ENCODE measurements at regions not wholly inside any gene's neighbourhood (a gene's known extent, or its start where the extent isn't known, plus 50 kb on each side); places are given as distances from the start of the nearest gene placed in this dataset.

GRCh38 chr16:73233329-73233765, 185.4 kb upstream of the ZFHX3 start:
- DNase-seq: no peak

- DNase-seq: peak; percentile 57 to 78
These were observed 184.8 kb upstream of the ZFHX3 start for GRCh38 chr16:73232555-73233328.

GRCh38 chr16:73231944-73232554, 184.1 kb upstream of the ZFHX3 start:
- DNase-seq: no peak

- DNase-seq: no peak
These were observed 183.5 kb upstream of the ZFHX3 start for GRCh38 chr16:73231379-73231778.

- DNase-seq: no peak
These were observed 182.7 kb upstream of the ZFHX3 start for GRCh38 chr16:73230651-73231050.

- no peak for DNase-seq
These were observed 180.7 kb upstream of the ZFHX3 start for GRCh38 chr16:73228649-73229048.

GRCh38 chr16:73226675-73227074, 178.7 kb upstream of the ZFHX3 start:
- no peak for DNase-seq

- no peak for DNase-seq
These were observed 178.1 kb upstream of the ZFHX3 start for GRCh38 chr16:73225983-73226382.

GRCh38 chr16:73220836-73221235, 172.9 kb upstream of the ZFHX3 start:
- DNase-seq: no peak

GRCh38 chr16:73219176-73219575, 171.2 kb upstream of the ZFHX3 start:
- no peak for DNase-seq

GRCh38 chr16:73217654-73218053, 169.7 kb upstream of the ZFHX3 start:
- no peak for DNase-seq

GRCh38 chr16:73216932-73217331, 169.0 kb upstream of the ZFHX3 start:
- peak in 1 of 2 experiments; percentile 73 for DNase-seq

GRCh38 chr16:73215678-73216377, 167.9 kb upstream of the ZFHX3 start:
- no peak for DNase-seq

- no peak for DNase-seq
These were observed 167.1 kb upstream of the ZFHX3 start for GRCh38 chr16:73214825-73215677.

- peak; percentile 54 to 88 for DNase-seq
These were observed 166.0 kb upstream of the ZFHX3 start for GRCh38 chr16:73213732-73214455.

GRCh38 chr16:73212431-73212830, 164.5 kb upstream of the ZFHX3 start:
- no peak for DNase-seq

GRCh38 chr16:73210686-73211085, 162.8 kb upstream of the ZFHX3 start:
- DNase-seq: no peak

GRCh38 chr16:73210084-73210483, 162.2 kb upstream of the ZFHX3 start:
- DNase-seq: no peak

GRCh38 chr16:73209190-73209589, 161.3 kb upstream of the ZFHX3 start:
- DNase-seq: no peak

- no peak for DNase-seq
These were observed 158.3 kb upstream of the ZFHX3 start for GRCh38 chr16:73206151-73206707.

- DNase-seq: no peak
These were observed 157.4 kb upstream of the ZFHX3 start for GRCh38 chr16:73205153-73205886.

Measured in NCI-H524 (cell line).